Panc1 (cell line): ENCODE measurements at regions not wholly inside any gene's neighbourhood (a gene's known extent, or its start where the extent isn't known, plus 50 kb on each side); places are given as distances from the start of the nearest gene placed in this dataset.
A peak's percentile ranks its signal among the peaks of the same experiment; 100 is the strongest.

Experiments
- ATAC-seq: fragments of 200-7000 bp; cut with Tn5 transposase; 2 replicates; pipeline ENCODE4 v1.9.1; 2020; ENCODE audit warnings: mild to moderate bottlenecking, moderate library complexity
- BruUV-seq: library from RNA; stranded (reverse); fragments of 400-500 nt; replicated peaks from 2 replicates; lab custom pipeline; 2021; lab: Mats Ljungman, UMichigan
- CTCF ChIA-PET: fragments of 300-600 bp; sonication (Branson Sonifier 250); formaldehyde crosslinking; loops from one replicate; lab custom pipeline; 2022; ENCODE audit warnings: antibody characterized with exemption; lab: Charles Lee
- POLR2A ChIA-PET: fragments of 300-600 bp; sonication (Branson Sonifier 250); formaldehyde crosslinking; loops from one replicate; lab custom pipeline; 2022; ENCODE audit warnings: antibody characterized with exemption; lab: Charles Lee
- DNase-seq: peaks from one replicate; pipeline ENCODE4 v3.0.0-alpha.2; 2010; ENCODE audit warnings: low read depth, low spot score
- H3K27ac ChIP-seq: 2 replicates; pipeline ENCODE4 v1.5.1; 2011; ENCODE audit warnings: mild to moderate bottlenecking, low read length, inconsistent platforms
- H3K27me3 ChIP-seq: fragments of 200-500 bp; sonication (Bioruptor generic); 2 replicates; pipeline ENCODE4 v1.6.0; 2014; ENCODE audit warnings: low read length, inconsistent platforms; ENCODE audit not compliant: control insufficient read depth, insufficient read depth
- H3K36me3 ChIP-seq: fragments of 200-500 bp; sonication (Bioruptor generic); 2 replicates; pipeline ENCODE4 v1.5.1; 2014; ENCODE audit warnings: inconsistent platforms, mild to moderate bottlenecking, low read length, moderate library complexity; ENCODE audit not compliant: control insufficient read depth, insufficient read depth
- H3K4me1 ChIP-seq: 2 replicates; pipeline ENCODE4 v1.5.1; 2011; ENCODE audit warnings: inconsistent platforms, mild to moderate bottlenecking, low read length, moderate library complexity; ENCODE audit not compliant: control insufficient read depth, insufficient read depth
- H3K4me3 ChIP-seq, 2 experiments: 2 replicates each; pipeline ENCODE4 v1.5.1; 2011 to 2012; ENCODE audit warnings: low read depth in 2 of 2, low read length in 2 of 2, mild to moderate bottlenecking in 2 of 2, inconsistent platforms in 1 of 2, moderate library complexity in 1 of 2
- H3K9me3 ChIP-seq: fragments of 200-500 bp; sonication (Bioruptor generic); 2 replicates; pipeline ENCODE4 v1.5.1; 2014; ENCODE audit warnings: low read depth, mild to moderate bottlenecking, inconsistent platforms, low read length, moderate library complexity; ENCODE audit not compliant: control insufficient read depth, insufficient read depth
- POLR2AphosphoS5 ChIP-seq: IDR thresholded peaks from 2 replicates; pipeline ENCODE4 v1.6.1; 2012; ENCODE audit warnings: mild to moderate bottlenecking, low read depth, low read length, moderate library complexity
- SIN3A ChIP-seq: IDR thresholded peaks from 2 replicates; pipeline ENCODE4 v1.6.1; 2012; ENCODE audit warnings: low read depth, mild to moderate bottlenecking, low read length, moderate library complexity, borderline replicate concordance; ENCODE audit not compliant: insufficient read depth
- TCF7L2 ChIP-seq: IDR thresholded peaks from 2 replicates; pipeline ENCODE4 v1.6.1; 2011; ENCODE audit warnings: mild to moderate bottlenecking, low read depth, low read length, inconsistent platforms
- in situ Hi-C: cut with HindIII; loops from 2 replicates; pipeline ENCODE4 v1.10.0; 2016; ENCODE audit warnings: low sequenced_read_pairs, low pct_unique_long_range_greater_than_20kb
- intact Hi-C: fragments of 100-400 bp; cut with micrococcal nuclease; formaldehyde crosslinking; loops from one replicate; pipeline ENCODE4 v1.10.0; 2022; ENCODE audit not compliant: unreplicated experiment
- TF ChIP-seq, protein P1 (sequence below), 2 experiments: IDR thresholded peaks; 2 replicates each; pipeline ENCODE4 v1.6.1; 2011 to 2012; ENCODE audit warnings: low read depth in 2 of 2, control low read depth in 1 of 2, low read length in 1 of 2, mild to moderate bottlenecking in 1 of 2, moderate library complexity in 1 of 2; ENCODE audit not compliant: insufficient read depth in 1 of 2
- TF ChIP-seq, protein P2 (sequence below): fragments of 450-650 bp; IDR thresholded peaks from 2 replicates; pipeline ENCODE4 v1.5.1; 2017; ENCODE audit warnings: mild to moderate bottlenecking

- BruUV-seq: no TSS peak
- in situ Hi-C loops: no loop called here
- Histone ChIP-seq H3K9me3 (no peaks in the 10 kb centered on the region), H3K27me3 (no peaks in the 10 kb centered on the region), H3K4me1 (peaks cover 11% of the 10 kb centered on the region), H3K27ac (no peak overlapping the region), H3K36me3 (no peaks in the 10 kb centered on the region), H3K4me3 (no peak overlapping the region)
- DNase-seq (no peak), ATAC-seq (peak; percentile 73)
- ChIA-PET POLR2A (interaction anchor here (0.6 kb wide), 2 partner anchors 26 to 54 kb away, joined by 3 to 7 read pairs; no protein-coding TSS in a partner anchor), CTCF (interaction anchor here (0.9 kb wide), 1 partner anchor 9 kb away, joined by 7 read pairs; no protein-coding TSS in a partner anchor)
- no peak for TF ChIP-seq SIN3A
- no peak for TF ChIP-seq TCF7L2
- TF ChIP-seq, protein P1, sequence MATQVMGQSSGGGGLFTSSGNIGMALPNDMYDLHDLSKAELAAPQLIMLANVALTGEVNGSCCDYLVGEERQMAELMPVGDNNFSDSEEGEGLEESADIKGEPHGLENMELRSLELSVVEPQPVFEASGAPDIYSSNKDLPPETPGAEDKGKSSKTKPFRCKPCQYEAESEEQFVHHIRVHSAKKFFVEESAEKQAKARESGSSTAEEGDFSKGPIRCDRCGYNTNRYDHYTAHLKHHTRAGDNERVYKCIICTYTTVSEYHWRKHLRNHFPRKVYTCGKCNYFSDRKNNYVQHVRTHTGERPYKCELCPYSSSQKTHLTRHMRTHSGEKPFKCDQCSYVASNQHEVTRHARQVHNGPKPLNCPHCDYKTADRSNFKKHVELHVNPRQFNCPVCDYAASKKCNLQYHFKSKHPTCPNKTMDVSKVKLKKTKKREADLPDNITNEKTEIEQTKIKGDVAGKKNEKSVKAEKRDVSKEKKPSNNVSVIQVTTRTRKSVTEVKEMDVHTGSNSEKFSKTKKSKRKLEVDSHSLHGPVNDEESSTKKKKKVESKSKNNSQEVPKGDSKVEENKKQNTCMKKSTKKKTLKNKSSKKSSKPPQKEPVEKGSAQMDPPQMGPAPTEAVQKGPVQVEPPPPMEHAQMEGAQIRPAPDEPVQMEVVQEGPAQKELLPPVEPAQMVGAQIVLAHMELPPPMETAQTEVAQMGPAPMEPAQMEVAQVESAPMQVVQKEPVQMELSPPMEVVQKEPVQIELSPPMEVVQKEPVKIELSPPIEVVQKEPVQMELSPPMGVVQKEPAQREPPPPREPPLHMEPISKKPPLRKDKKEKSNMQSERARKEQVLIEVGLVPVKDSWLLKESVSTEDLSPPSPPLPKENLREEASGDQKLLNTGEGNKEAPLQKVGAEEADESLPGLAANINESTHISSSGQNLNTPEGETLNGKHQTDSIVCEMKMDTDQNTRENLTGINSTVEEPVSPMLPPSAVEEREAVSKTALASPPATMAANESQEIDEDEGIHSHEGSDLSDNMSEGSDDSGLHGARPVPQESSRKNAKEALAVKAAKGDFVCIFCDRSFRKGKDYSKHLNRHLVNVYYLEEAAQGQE (IDR thresholded peaks at IDR 0.05; ENCODE audit: insufficient read depth in 1 of 2, low read depth in 2 of 2, low read length in 1 of 2): no peak
- TF ChIP-seq POLR2AphosphoS5: no peak
- TF ChIP-seq, protein P2, sequence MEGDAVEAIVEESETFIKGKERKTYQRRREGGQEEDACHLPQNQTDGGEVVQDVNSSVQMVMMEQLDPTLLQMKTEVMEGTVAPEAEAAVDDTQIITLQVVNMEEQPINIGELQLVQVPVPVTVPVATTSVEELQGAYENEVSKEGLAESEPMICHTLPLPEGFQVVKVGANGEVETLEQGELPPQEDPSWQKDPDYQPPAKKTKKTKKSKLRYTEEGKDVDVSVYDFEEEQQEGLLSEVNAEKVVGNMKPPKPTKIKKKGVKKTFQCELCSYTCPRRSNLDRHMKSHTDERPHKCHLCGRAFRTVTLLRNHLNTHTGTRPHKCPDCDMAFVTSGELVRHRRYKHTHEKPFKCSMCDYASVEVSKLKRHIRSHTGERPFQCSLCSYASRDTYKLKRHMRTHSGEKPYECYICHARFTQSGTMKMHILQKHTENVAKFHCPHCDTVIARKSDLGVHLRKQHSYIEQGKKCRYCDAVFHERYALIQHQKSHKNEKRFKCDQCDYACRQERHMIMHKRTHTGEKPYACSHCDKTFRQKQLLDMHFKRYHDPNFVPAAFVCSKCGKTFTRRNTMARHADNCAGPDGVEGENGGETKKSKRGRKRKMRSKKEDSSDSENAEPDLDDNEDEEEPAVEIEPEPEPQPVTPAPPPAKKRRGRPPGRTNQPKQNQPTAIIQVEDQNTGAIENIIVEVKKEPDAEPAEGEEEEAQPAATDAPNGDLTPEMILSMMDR: no peak
- intact Hi-C loops: no loop called here
These were observed 126.1 kb downstream of the SEC14L1 start for GRCh38 chr17:77266891-77267341.

- Histone ChIP-seq H3K4me3 (no peak overlapping the region), H3K27me3 (no peaks in the 10 kb centered on the region), H3K4me1 (peaks cover 5% of the 10 kb centered on the region), H3K36me3 (no peaks in the 10 kb centered on the region), H3K9me3 (no peaks in the 10 kb centered on the region), H3K27ac (no peak overlapping the region)
- ATAC-seq (no peak), DNase-seq (no peak)
- TF ChIP-seq POLR2AphosphoS5: no peak
- TF ChIP-seq, protein P1 (IDR thresholded peaks at IDR 0.05; ENCODE audit: insufficient read depth in 1 of 2, low read depth in 2 of 2, low read length in 1 of 2): no peak
- TF ChIP-seq, protein P2: no peak
- TF ChIP-seq SIN3A: no peak
- TF ChIP-seq TCF7L2: no peak
- POLR2A ChIA-PET: no interaction called here
- CTCF ChIA-PET: interaction anchor here (0.6 kb wide), 1 partner anchor 919 kb away, joined by 3 read pairs; no protein-coding TSS in a partner anchor
- in situ Hi-C loops (no loop called here), intact Hi-C loops (no loop called here)
- BruUV-seq: TSS peak; percentile 68
These were observed 129.2 kb downstream of the SEC14L1 start for GRCh38 chr17:77269696-77270681.
